T1000 (cell line): ENCODE measurements at regions not wholly inside any gene's neighbourhood (a gene's known extent, or its start where the extent isn't known, plus 50 kb on each side); places are given as distances from the start of the nearest gene placed in this dataset.
"Not testable (repeated sequence)": the region's sequence is repeated elsewhere in the genome, so short reads cannot be mapped to it uniquely, and the experiment has no call there.

ENCODE experiments used
- DNase-seq: peaks from one replicate; lab custom pipeline; 2025; ENCODE audit warnings: mixed read lengths; lab: John Stamatoyannopoulos, UW

GRCh38 chr10:21145751-21146435 lies 248.8 kb upstream of the NEBL start:
- DNase-seq: no peak

- DNase-seq: no peak
These were observed 246.9 kb upstream of the NEBL start for GRCh38 chr10:21144047-21144446.

- no peak for DNase-seq
These were observed 244.9 kb upstream of the NEBL start for GRCh38 chr10:21141946-21142492.

- DNase-seq: no peak
These were observed 241.7 kb upstream of the NEBL start for GRCh38 chr10:21138769-21139340.

GRCh38 chr10:21135023-21135931 lies 238.2 kb upstream of the NEBL start:
- no peak for DNase-seq

GRCh38 chr10:21134645-21135022 lies 237.5 kb upstream of the NEBL start:
- DNase-seq: no peak

GRCh38 chr10:21130683-21131442 lies 233.8 kb upstream of the NEBL start:
- no peak for DNase-seq

- DNase-seq: no peak
These were observed 233.0 kb upstream of the NEBL start for GRCh38 chr10:21130108-21130507.

GRCh38 chr10:21125471-21126228 lies 228.5 kb upstream of the NEBL start:
- no peak for DNase-seq

GRCh38 chr10:21122907-21123306 lies 225.8 kb upstream of the NEBL start:
- no peak for DNase-seq

- DNase-seq: not testable (repeated sequence)
These were observed 224.7 kb upstream of the NEBL start for GRCh38 chr10:21121822-21122221.

- no peak for DNase-seq
These were observed 217.6 kb upstream of the NEBL start for GRCh38 chr10:21114683-21115082.

GRCh38 chr10:21110358-21110757 lies 213.2 kb upstream of the NEBL start:
- no peak for DNase-seq

GRCh38 chr10:21106931-21107330 lies 209.8 kb upstream of the NEBL start:
- not testable (repeated sequence) for DNase-seq

- not testable (repeated sequence) for DNase-seq
These were observed 208.2 kb upstream of the NEBL start for GRCh38 chr10:21105331-21105730.

- no peak for DNase-seq
These were observed 203.9 kb upstream of the NEBL start for GRCh38 chr10:21100871-21101514.

GRCh38 chr10:21100190-21100589 lies 203.1 kb upstream of the NEBL start:
- no peak for DNase-seq

- no peak for DNase-seq
These were observed 202.4 kb upstream of the NEBL start for GRCh38 chr10:21099291-21100062.

GRCh38 chr10:21097926-21098355 lies 200.8 kb upstream of the NEBL start:
- DNase-seq: no peak
